AG09309 (cell line): ENCODE measurements at regions not wholly inside any gene's neighbourhood (a gene's known extent, or its start where the extent isn't known, plus 50 kb on each side); places are given as distances from the start of the nearest gene placed in this dataset.

ENCODE experiments used
- DNase-seq: peaks from one replicate; pipeline ENCODE4 v3.0.0-alpha.2; 2010; ENCODE audit warnings: low read depth
- H3K4me3 ChIP-seq: 2 replicates; pipeline ENCODE4 v1.5.1; 2011; ENCODE audit warnings: mild to moderate bottlenecking, low read depth, low read length, moderate library complexity; ENCODE audit not compliant: control insufficient read depth
- CTCF ChIP-seq: IDR thresholded peaks from 2 replicates; pipeline ENCODE4 v1.5.1; 2011; ENCODE audit warnings: mild to moderate bottlenecking, low read depth, low read length, inconsistent platforms; ENCODE audit not compliant: insufficient read depth, control insufficient read depth; ENCODE audit errors: missing control alignments

DNA sequence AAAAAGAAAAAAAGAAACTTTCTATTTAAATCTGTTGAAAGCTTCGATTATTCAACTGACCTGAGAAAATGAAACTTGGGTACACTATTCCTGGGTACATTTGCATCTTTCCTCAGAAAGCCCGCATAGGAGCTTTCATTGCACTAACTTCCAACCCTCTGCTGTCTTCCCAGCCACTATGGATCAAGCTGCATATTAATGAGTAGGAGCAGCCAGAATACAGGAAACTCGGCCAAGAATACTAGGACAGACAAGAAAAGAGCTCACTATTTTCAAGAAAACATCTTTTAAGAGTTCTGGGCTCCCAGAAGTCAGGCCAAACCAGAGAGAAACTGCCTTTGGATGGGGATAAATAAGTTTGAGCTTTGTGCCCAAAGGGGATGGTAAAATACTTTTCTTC lies 135.0 kb upstream of the CCDC28A start:
- TF ChIP-seq CTCF: no peak
- H3K4me3 ChIP-seq: no peak overlapping the region
- DNase-seq: no peak

- TF ChIP-seq CTCF: no peak
- no peak overlapping the region for H3K4me3 ChIP-seq
- no peak for DNase-seq
These were observed 133.5 kb upstream of the CCDC28A start for GRCh38 chr6:138640028-138640427.

GRCh38 chr6:138643210-138643609 lies 130.4 kb upstream of the CCDC28A start:
- TF ChIP-seq CTCF: no peak
- no peak for DNase-seq
- no peak overlapping the region for H3K4me3 ChIP-seq

DNA sequence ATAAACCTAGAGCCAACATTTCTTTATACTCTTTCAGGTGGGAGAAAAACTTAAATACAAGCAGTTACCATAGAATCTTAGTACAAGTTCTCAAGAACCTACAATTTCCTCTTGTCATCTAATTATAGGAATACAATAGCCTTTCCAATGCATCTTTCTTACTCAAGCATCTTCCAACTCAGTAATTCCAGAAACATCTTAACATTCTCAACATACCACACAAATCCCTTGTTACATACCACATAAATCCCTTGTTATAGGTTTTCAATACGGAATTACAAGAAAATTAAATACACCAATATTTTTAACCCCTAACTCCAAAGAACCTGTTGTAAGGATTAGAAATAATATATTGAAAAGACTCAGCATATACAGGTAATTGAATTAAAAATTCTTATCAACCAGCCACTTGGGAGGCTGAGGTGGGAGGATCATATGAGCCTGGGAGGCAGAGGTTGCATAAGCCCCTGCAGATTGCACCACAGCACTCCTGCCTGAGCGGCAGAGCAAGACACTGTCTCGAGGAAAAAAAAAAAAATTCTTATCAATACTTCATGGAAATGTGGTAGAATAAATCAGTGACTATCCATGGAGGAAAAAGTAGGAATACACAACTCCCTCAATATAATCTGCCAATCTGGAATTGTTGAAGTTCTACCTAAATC lies 127.5 kb upstream of the CCDC28A start:
- no peak for TF ChIP-seq CTCF
- H3K4me3 ChIP-seq: no peak overlapping the region
- DNase-seq: no peak

DNA sequence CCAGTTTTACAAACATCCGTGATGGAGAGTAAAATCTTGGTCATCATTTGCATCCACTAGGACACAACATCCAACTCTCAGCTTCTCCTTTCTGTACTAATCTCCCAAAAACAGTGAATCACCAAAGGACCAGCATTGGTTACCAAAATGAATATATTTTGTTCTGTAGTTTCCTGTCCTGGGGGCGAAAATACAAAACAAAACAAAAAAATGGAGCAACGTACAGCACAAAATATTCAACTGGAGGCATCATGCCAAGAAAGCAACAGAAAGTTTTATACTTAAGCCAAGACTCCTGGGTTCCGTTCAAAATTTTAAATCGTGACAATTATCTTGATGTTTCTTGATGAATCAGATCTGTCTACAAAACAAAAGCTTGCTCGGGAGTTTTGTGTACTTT lies 126.6 kb upstream of the CCDC28A start:
- DNase-seq: peak; percentile 42
- H3K4me3 ChIP-seq: peak overlapping the region; percentile 23
- no peak for TF ChIP-seq CTCF

- no peak for DNase-seq
- no peak overlapping the region for H3K4me3 ChIP-seq
- TF ChIP-seq CTCF: no peak
These were observed 125.4 kb upstream of the CCDC28A start for GRCh38 chr6:138648127-138648526.
